Epithelial cell of proximal tubule (primary cell): ENCODE measurements at regions not wholly inside any gene's neighbourhood (a gene's known extent, or its start where the extent isn't known, plus 50 kb on each side); places are given as distances from the start of the nearest gene placed in this dataset.

ENCODE experiments used
- DNase-seq: peaks from one replicate; pipeline ENCODE4 v3.0.0-alpha.2; 2011; ENCODE audit warnings: low read depth
- H3K4me3 ChIP-seq: 2 replicates; pipeline ENCODE4 v1.5.1; 2011; ENCODE audit warnings: low read depth, mild to moderate bottlenecking, low read length
- TF ChIP-seq, protein P1 (sequence below): conservative IDR thresholded peaks from 2 replicates; pipeline ENCODE4 v1.5.1; 2012; ENCODE audit warnings: low read depth, mild to moderate bottlenecking, low read length

DNA sequence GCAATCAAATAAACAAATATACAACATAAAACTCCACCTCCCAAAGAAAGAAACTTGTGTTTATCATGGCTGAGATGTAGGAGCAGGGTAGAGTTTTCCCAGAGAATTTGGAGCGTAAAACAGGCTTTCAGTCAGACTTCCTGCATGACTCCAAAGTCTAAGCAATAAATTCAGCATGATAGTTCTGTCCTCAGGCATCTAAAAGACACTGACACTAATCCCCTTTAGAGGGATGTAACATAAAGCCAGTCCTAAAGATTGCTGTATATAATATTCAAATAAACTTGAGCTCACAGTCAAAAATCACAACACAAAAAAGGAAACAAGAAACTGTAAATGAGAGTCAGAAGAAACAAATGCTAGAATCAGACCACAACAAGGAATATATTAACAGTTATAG, 234.4 kb downstream of the CENPW start:
- no peak for DNase-seq
- TF ChIP-seq, protein P1, sequence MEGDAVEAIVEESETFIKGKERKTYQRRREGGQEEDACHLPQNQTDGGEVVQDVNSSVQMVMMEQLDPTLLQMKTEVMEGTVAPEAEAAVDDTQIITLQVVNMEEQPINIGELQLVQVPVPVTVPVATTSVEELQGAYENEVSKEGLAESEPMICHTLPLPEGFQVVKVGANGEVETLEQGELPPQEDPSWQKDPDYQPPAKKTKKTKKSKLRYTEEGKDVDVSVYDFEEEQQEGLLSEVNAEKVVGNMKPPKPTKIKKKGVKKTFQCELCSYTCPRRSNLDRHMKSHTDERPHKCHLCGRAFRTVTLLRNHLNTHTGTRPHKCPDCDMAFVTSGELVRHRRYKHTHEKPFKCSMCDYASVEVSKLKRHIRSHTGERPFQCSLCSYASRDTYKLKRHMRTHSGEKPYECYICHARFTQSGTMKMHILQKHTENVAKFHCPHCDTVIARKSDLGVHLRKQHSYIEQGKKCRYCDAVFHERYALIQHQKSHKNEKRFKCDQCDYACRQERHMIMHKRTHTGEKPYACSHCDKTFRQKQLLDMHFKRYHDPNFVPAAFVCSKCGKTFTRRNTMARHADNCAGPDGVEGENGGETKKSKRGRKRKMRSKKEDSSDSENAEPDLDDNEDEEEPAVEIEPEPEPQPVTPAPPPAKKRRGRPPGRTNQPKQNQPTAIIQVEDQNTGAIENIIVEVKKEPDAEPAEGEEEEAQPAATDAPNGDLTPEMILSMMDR = no peak
- no peak overlapping the region for H3K4me3 ChIP-seq

DNA sequence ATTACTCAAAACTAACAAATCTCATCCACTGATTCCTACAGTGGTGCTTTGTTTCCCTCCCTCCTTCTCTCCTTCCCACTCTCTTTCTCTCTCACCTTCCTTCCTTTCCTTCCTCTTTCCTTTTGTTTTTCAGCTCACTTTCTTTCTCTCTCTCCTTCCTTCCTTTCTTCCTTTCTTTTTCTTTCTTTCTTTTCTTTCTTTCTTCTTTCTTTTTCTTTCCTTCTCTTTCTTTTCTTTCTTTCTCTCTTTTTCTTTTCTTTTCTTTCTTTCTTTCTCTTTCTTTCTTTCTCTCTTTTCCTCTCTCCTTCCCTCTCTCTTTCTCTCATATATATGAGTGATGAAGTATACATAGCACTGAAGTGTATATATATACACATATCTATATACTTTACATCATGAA, 241.4 kb downstream of the CENPW start:
- TF ChIP-seq, protein P1 = no peak
- DNase-seq = no peak
- no peak overlapping the region for H3K4me3 ChIP-seq

DNA sequence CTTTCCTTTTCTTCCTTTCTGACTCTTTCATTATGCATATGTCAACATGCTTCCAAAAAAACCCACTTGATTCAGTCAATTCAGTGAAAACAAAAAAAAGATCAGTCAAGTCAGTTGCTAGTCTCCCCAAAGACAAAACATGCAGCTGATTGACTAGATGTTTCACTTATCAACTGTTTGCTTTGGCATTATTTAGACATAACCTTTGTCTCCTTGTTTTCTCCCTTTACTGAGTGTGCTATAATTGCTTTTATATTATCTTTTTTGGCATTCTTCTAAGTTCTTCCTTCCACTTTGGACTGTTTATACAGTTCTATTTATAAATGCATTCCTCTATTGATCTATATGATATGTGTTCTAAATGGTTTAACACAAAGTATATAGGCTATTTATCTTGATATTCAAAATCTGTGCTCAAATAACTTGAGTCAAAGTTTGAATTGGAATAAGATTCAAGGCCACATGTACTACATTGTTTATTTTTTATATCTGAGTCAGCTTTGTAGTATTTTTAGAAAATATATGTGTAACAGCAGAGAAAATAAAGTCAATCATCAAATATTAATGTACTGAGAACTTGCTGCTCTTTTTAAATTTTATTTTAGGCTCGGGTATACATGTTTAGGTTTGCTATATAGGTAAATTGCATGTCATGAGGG, 260.5 kb downstream of the CENPW start:
- DNase-seq = no peak
- no peak overlapping the region for H3K4me3 ChIP-seq
- TF ChIP-seq, protein P1 = no peak

DNA sequence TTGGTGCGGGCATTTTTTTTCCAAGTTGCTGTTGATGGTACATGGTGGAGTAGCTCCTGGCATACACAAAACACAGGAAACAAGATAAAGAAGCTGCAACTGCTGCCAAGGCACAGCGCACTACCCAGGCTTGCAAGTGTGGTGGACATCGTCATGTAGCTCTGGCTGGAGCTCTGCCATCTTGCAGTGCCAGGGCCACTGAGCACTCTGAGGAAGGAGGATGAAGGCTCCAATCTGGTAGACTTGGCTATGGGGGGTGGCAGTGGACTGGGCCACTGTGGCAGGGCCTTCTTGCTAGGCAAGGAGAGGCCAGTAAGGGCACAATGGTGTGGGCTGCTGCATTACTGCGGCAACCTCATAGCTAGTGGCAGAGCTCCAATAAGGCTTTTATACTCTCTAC, 263.5 kb downstream of the CENPW start:
- no peak for DNase-seq
- TF ChIP-seq, protein P1 = no peak
- no peak overlapping the region for H3K4me3 ChIP-seq

DNA sequence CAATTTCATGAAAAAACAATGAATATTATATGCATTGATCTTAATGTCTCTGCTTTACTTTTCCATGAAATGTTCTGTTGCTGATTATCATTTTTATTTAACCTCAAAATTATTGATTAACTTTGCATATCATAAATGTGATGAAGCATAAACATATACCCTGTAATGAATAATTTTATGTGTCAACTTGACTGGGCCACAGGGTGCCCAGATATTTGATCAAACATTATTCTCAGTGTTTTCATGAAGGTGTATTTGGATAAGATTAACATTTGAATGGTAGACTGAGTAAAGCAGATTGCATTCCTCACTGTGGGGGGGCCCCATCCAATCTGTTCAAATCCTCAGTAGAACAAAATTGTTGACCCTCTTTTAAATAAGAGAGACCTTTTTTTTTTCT, 265.2 kb downstream of the CENPW start:
- DNase-seq = no peak
- H3K4me3 ChIP-seq = no peak overlapping the region
- TF ChIP-seq, protein P1 = no peak

DNA sequence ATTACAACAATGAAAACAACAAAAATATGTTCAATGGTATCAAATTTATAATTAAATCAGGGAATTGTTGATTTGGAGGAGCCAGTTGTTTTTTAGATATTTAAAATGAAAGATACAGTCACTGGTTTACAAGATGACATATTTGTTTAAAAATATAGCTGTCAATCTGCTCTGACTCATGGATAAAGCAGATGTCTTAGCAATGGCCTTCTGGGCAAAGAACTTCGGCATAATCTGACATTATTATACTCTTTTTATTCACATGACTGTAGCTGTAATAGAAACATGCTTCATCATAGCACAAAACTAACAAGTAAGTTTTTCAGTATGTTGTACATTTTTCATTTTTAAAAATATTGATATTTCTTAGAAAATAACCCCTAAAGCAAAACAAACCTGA, 267.4 kb downstream of the CENPW start:
- DNase-seq = no peak
- TF ChIP-seq, protein P1 = no peak
- no peak overlapping the region for H3K4me3 ChIP-seq

DNA sequence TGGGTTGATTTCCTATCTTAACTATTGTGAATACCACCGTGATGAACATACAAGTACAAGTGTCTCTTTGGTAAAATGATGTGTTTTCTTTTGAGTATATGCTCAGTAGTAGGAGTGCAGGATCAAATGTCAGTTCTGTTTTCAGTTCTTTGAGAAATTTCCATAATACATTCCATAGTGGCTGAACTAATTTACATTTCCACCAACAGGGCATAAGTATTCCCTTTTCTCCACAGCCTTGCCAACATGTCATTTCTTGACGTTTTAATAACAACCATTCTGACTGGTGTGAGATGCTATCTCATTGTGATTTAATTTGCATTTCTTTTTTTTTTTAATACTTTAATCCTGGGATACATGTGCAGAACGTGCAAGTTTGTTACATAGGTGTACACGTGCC, 268.8 kb downstream of the CENPW start:
- DNase-seq = no peak
- TF ChIP-seq, protein P1 = no peak
- H3K4me3 ChIP-seq = no peak overlapping the region
